Neural cell (in vitro differentiated cells): ENCODE measurements at regions not wholly inside any gene's neighbourhood (a gene's known extent, or its start where the extent isn't known, plus 50 kb on each side); places are given as distances from the start of the nearest gene placed in this dataset.
"Not testable (repeated sequence)": the region's sequence is repeated elsewhere in the genome, so short reads cannot be mapped to it uniquely, and the experiment has no call there.

Experiments
- H2AFZ ChIP-seq: fragments of 200-600, 300-800 bp; sonication (generic), shearing (Covaris generic); 2 replicates; pipeline ENCODE4 v1.6.0; 2014; ENCODE audit warnings: low read depth, mild to moderate bottlenecking, antibody characterized with exemption, low read length, moderate library complexity
- H3F3A ChIP-seq: fragments of 200-600 bp; shearing (Covaris generic); 2 replicates; pipeline ENCODE4 v1.6.1; 2016; ENCODE audit warnings: mild to moderate bottlenecking, moderate library complexity, mixed read lengths, antibody characterized with exemption, low read length; ENCODE audit not compliant: insufficient read depth, poor library complexity, severe bottlenecking
- H3K27ac ChIP-seq: fragments of 200-600, 300-800 bp; sonication (generic), shearing (Covaris generic); 2 replicates; pipeline ENCODE4 v1.5.1; 2014; ENCODE audit warnings: mild to moderate bottlenecking, low read length, moderate library complexity
- H3K27me3 ChIP-seq: fragments of 300-800, 200-600 bp; sonication (generic), shearing (Covaris generic); 2 replicates; pipeline ENCODE4 v1.6.0; 2014; ENCODE audit warnings: mild to moderate bottlenecking, low read depth, low read length, moderate library complexity; ENCODE audit not compliant: insufficient read depth
- H3K36me3 ChIP-seq: fragments of 300-800, 200-600 bp; sonication (generic), shearing (Covaris generic); 2 replicates; pipeline ENCODE4 v1.5.1; 2014; ENCODE audit warnings: mild to moderate bottlenecking, antibody characterized with exemption, low read length, moderate library complexity; ENCODE audit not compliant: insufficient read depth
- H3K4me2 ChIP-seq: fragments of 300-800, 200-600 bp; sonication (generic), shearing (Covaris generic); 2 replicates; pipeline ENCODE4 v1.6.0; 2014; ENCODE audit warnings: mild to moderate bottlenecking, low read length
- H3K4me3 ChIP-seq: fragments of 300-800, 200-600 bp; sonication (generic), shearing (Covaris generic); 2 replicates; pipeline ENCODE4 v1.5.1; 2014; ENCODE audit warnings: mild to moderate bottlenecking, low read length, moderate library complexity
- H3K79me2 ChIP-seq: fragments of 200-600 bp; shearing (Covaris generic); replicated peaks from 2 replicates; pipeline ENCODE4 v1.6.0; 2014; ENCODE audit warnings: mild to moderate bottlenecking, low read length, moderate library complexity; ENCODE audit not compliant: insufficient read depth
- H3K9ac ChIP-seq: fragments of 300-800, 200-600 bp; sonication (generic), shearing (Covaris generic); 2 replicates; pipeline ENCODE4 v1.6.1; 2016; ENCODE audit warnings: mild to moderate bottlenecking, low read length, mixed read lengths
- H3K9me2 ChIP-seq: fragments of 200-600 bp; shearing (Covaris generic); 2 replicates; pipeline ENCODE4 v1.6.1; 2016; ENCODE audit warnings: mild to moderate bottlenecking, low read length, mixed read lengths; ENCODE audit not compliant: insufficient read depth
- H3K9me3 ChIP-seq: fragments of 200-600, 300-800 bp; sonication (generic), shearing (Covaris generic); 2 replicates; pipeline ENCODE4 v1.6.1; 2016; ENCODE audit warnings: mild to moderate bottlenecking, mixed run types, low read length, moderate library complexity, mixed read lengths
- H4K20me1 ChIP-seq: fragments of 200-600 bp; shearing (Covaris generic); 2 replicates; pipeline ENCODE4 v1.6.1; 2016; ENCODE audit warnings: mild to moderate bottlenecking, mixed run types; ENCODE audit not compliant: insufficient read depth
- POLR2AphosphoS5 ChIP-seq: IDR thresholded peaks from 2 replicates; pipeline ENCODE4 v1.6.1; 2012

GRCh38 chr20:64327223-64327549, 71.6 kb downstream of the PCMTD2 start:
- H3K9me2 ChIP-seq, H3K9me3 ChIP-seq, H3K36me3 ChIP-seq, H3K4me2 ChIP-seq, H3K9ac ChIP-seq, H3F3A ChIP-seq, H3K27ac ChIP-seq, H3K27me3 ChIP-seq, H3K79me2 ChIP-seq, H4K20me1 ChIP-seq, H2AFZ ChIP-seq: not testable (repeated sequence)
- H3K4me3 ChIP-seq = peak overlapping the region; percentile 61

GRCh38 chr20:64327550-64328317, 72.2 kb downstream of the PCMTD2 start:
- not testable (repeated sequence) for H2AFZ ChIP-seq, H3K27me3 ChIP-seq, H3K9me3 ChIP-seq, H3K36me3 ChIP-seq, H3F3A ChIP-seq, H4K20me1 ChIP-seq, H3K4me2 ChIP-seq, H3K79me2 ChIP-seq, H3K9me2 ChIP-seq
- peak overlapping the region; percentile 61 for H3K4me3 ChIP-seq
- peak overlapping the region; percentile 53 for H3K27ac ChIP-seq
- TF ChIP-seq POLR2AphosphoS5 = peak; percentile 27
- H3K9ac ChIP-seq = peak overlapping the region; percentile 66

- H3K9me3 ChIP-seq, H3K79me2 ChIP-seq, H3K9me2 ChIP-seq, H4K20me1 ChIP-seq, H3K4me2 ChIP-seq, H3K27me3 ChIP-seq, H3F3A ChIP-seq, H2AFZ ChIP-seq, H3K36me3 ChIP-seq: not testable (repeated sequence)
- Histone ChIP-seq H3K9ac (peak overlapping the region; percentile 51), H3K27ac (peak overlapping the region; percentile 51), H3K4me3 (peak overlapping the region; percentile 52)
These were observed 73.2 kb downstream of the PCMTD2 start for GRCh38 chr20:64328595-64329250.

GRCh38 chr20:64332627-64333026, 77.1 kb downstream of the PCMTD2 start:
- not testable (repeated sequence) for H3K36me3 ChIP-seq, H3F3A ChIP-seq, H3K79me2 ChIP-seq, H3K9me2 ChIP-seq, H3K27ac ChIP-seq, H3K9ac ChIP-seq, H4K20me1 ChIP-seq, H3K9me3 ChIP-seq, H2AFZ ChIP-seq, H3K4me3 ChIP-seq, H3K27me3 ChIP-seq, H3K4me2 ChIP-seq
